Stimulated activated naive CD4-positive, alpha-beta T cell (primary cell): ENCODE measurements at regions not wholly inside any gene's neighbourhood (a gene's known extent, or its start where the extent isn't known, plus 50 kb on each side); places are given as distances from the start of the nearest gene placed in this dataset.
"Not testable (repeated sequence)": the region's sequence is repeated elsewhere in the genome, so short reads cannot be mapped to it uniquely, and the experiment has no call there.

ENCODE experiments used
- DNase-seq, 6 experiments: peaks; one replicate each; lab custom pipeline; 2025; lab: John Stamatoyannopoulos, UW

- no peak for DNase-seq
Measured at GRCh38 chr5:36390640-36391039, 88.9 kb upstream of the RANBP3L start.

- no peak for DNase-seq
Measured at GRCh38 chr5:36392186-36392585, 90.5 kb upstream of the RANBP3L start.

GRCh38 chr5:36392818-36393217, 91.1 kb upstream of the RANBP3L start:
- no peak for DNase-seq

- DNase-seq: no peak
Measured at GRCh38 chr5:36393656-36394428, 92.1 kb upstream of the RANBP3L start.

- no peak for DNase-seq
Measured at GRCh38 chr5:36395260-36395659, 93.6 kb upstream of the RANBP3L start.

DNA sequence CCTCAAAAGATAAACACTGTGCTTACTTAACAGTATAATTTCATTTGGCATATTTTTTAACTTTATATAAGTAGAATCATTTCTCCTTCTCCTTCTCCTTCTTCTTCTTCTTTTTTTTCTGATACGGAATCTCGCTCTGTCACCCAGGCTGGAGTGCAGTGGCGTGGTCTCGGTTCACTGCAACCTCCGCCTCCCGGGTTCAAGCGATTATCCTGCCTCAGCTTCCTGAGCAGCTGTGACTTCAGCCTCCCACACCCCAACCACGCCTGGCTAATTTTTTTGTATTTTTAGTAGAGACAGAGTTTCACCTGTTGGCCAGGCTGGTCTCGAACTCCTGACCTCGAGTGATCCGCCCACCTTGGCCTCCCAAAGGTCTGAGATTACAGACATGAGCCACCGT, 94.2 kb upstream of the RANBP3L start:
- not testable (repeated sequence) for DNase-seq

DNA sequence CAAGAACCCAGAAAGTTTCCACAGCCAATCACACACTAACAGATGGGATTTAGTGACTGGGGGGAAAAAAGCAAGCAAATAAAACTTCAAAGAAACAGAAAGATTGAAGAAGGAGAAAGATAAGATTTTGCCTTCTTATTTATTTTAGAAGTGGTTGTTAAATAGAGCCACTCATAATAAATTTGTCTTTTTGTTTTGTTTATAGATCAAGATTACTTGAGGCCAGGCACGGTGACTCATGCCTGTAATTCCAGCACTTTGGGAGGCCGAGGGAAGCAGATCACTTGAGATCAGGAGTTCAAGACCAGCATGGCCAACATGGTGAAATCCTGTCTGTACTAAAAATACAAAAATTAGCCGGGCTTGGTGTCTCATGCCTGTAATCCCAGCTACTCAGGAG, 94.9 kb upstream of the RANBP3L start:
- DNase-seq: no peak

- DNase-seq: no peak
Measured at GRCh38 chr5:36397901-36398536, 96.3 kb upstream of the RANBP3L start.

DNA sequence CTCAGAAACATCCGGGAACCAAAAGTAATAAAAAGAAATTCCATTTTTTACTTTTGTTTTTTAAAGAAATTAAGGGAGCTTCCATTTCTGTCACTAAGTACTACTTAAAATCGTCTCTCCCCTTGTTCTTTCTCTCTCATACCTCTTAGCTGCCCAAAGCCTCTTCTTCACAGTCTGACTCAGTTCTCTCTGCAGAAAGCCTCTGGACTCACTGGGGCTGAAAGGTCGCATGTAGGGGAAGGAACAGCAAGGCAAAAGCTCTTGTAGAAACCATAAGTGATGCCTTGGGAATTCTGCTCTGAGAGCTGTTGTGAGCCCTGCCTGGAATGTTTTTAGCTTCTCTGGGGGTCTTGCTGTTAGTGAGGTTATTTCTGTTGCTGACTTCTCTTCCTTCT, 100.8 kb upstream of the RANBP3L start:
- DNase-seq: no peak

DNA sequence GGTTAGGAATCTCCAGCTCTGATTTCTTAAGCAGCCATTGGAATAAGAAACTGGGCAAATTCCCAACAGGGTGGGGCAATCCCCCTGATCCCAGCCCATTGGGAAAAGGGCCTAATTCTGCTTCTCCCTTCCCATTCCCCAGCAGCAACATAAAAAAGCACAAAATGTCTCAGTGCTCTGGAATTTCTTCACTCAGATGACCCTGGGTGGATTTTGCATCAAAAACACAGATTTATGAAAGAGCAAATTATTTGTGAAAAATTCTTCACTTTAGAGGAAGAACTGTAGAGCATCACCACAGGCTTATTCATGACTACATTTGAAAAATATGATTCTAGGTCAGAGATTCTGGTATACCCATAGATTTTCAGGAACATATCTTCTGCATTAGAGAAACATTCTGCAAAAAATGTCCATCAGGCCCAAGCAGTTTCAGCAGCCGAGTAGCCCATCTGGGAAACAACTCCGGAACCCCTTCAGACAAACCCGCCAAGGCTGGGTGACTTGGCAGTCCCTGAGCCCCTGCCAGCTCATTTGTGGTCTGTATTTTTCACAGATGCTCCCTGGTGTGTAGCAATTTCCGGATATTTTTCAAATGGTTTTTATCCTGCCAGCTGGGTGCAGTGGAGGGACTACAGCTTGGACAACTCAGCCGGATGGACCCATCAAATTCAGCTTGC, 102.1 kb upstream of the RANBP3L start:
- no peak for DNase-seq

DNA sequence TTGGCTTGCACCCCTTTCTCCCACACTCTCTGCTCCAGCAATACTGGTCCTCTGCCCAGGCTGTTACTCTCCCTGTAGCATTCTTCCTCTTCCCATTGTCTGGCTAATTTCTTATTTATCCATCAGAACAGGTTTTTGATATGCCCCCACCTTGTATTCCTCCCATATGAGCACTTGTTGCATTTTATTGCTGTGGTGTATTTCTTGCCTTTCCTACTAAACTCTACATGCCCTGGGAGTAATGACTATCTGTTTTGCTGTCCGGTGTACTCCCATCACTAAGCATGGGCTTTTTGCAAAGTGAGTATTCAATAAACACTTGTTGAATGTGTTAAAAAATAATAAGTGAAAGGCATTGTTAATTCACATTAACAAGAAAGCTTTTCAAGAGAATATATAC, 104.3 kb upstream of the RANBP3L start:
- DNase-seq: no peak

DNA sequence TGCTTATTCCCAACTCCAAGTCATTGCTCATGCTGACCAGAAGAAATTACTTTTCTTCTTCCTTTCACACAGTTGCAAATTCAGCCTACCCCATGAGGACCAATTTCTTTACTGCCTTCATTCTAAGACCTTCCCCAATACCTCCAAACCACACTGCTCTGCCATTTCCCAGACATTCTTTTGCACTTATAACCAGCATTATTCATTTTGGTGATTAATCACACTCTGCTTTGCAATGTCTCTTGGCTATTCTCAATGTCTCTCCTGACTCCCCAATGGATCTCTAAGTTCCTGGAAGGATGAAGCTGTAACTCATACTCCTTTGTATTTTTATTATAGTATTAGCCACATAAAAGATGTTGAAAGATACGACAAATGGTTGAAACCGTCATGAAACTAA, 105.7 kb upstream of the RANBP3L start:
- no peak for DNase-seq

- not testable (repeated sequence) for DNase-seq
Measured at GRCh38 chr5:36409711-36410110, 108.0 kb upstream of the RANBP3L start.

DNA sequence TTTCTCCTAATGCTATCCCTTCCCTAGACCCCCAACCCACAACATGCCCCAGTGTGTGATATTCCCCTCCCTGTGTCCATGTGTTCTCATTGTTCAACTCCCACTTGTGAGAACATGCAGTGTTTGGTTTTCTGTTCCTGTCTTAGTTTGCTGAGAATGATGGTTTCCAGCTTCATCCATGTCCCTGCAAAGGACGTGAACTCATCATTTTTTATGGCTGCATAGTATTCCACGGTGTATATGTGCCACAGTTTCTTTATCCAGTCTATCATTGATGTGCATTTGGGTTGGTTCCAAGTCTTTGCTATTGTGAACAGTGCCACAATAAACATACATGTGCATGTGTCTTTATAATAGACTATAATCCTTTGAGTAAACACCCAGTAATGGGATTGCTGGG, 109.0 kb upstream of the RANBP3L start:
- DNase-seq: not testable (repeated sequence)

DNA sequence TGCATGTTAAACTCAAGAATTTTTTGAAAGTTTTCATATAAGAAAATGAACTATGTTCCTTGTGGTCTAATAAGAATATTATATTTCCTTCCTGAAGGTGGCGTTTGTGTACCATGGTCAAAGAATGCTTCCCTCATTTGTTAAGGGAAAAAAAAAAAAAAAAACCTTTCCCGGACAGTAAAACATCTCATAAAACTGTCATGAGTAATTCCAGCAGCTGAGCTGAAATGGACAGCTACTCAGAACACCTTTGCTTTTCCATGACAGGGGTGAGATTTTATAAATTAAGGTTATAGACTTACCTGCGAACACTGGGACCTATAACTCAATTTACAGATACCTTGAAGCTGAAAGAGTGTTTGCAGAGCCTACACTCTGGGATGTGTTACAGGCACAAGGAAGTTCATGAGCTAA, 113.2 kb upstream of the RANBP3L start:
- no peak for DNase-seq

GRCh38 chr5:36416605-36417004, 114.9 kb upstream of the RANBP3L start:
- DNase-seq: no peak

DNA sequence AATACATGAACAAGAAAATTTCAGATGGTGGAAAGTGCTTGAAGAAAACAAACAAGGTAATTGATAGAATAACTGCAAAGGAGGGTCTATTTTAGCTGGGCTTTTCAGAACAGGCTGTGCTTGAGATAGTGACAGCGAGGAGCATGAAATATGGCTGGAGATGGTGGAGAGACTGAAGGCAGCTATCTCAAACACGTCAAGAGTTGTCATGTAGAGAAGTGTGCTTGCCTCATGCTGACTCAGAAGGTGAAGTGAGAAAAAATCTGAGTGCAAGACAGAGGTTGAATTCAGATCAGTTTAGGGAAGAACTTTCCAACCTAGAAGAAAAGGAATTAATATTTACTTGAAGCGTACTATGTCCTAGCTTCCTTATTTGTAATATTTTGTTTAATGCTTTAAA, 115.5 kb upstream of the RANBP3L start:
- DNase-seq: no peak

DNA sequence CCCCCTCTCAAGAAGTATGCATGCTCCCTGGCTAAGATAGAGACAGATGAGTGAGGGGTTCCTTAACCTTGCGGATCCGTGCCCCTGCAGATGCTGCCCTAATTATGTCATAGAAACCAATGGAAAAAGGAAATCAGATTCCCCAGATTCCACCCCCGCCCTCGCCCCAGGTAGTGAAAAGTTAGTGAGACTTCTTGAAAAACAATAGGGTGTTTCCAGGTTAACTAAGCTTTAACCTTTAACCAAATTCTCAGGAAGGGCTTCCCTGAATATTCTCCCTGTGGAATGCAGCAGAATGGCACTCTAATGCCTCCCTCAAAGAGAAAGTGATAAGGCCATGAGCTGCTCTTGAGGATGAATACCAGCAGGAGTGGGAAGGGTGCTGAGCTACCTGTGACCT, 116.0 kb upstream of the RANBP3L start:
- no peak for DNase-seq

DNA sequence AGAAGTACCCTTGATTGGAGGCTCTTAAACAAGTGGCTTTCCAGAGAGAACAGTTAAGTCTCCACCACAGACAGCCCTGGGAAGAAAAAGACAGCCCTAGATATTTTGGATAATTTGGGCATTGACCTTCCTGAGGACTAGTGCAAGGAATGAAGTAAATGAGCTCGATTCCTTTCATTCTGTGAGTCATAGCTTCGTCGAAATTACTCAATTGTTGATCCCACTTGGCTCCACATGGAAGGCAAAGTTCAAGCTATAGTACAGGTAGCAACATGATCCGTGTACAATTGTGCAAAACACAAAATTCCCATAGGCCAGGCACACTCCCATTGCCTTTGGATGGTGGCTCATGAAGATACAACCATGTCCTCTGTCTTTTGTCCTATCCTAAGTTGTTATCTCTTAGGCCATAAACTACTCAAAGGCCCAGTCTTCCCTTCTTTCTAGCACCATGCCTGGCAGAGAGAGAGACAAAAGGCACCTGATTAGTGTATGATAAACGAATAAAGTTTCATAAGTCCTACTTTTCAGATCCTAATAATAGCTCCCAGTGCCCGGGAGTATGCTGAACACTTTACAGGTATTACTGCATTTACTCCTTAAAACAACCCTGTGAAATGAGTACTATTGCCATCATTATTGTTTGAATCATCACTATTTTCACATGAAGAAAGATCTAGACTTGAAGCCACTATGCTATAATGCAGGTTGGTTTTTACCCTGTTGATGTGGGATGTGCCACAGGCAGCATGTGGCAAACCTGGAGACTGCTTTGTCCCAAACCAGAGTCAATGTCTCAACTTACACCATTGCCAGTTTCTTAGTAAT, 116.7 kb upstream of the RANBP3L start:
- no peak for DNase-seq

GRCh38 chr5:36421256-36421655, 119.6 kb upstream of the RANBP3L start:
- no peak for DNase-seq

DNA sequence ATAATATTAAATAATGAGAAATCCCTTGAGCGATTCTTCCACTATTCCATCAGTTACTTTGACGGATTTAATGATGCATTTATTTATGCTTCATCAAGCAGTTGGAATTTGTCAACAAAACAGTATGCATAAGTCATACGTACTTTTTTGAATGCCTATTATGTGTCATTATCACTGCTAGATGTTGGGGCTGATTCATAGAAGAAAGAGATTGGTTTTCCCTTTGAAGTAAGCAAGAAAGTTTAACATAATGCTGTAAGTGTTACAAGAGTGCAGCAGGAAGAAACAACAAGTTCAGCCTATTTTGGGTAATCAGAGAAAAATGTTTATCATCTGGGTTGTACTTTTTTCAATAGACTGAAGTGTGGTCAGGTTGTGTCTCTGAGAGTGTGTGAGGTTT, 121.2 kb upstream of the RANBP3L start:
- no peak for DNase-seq

DNA sequence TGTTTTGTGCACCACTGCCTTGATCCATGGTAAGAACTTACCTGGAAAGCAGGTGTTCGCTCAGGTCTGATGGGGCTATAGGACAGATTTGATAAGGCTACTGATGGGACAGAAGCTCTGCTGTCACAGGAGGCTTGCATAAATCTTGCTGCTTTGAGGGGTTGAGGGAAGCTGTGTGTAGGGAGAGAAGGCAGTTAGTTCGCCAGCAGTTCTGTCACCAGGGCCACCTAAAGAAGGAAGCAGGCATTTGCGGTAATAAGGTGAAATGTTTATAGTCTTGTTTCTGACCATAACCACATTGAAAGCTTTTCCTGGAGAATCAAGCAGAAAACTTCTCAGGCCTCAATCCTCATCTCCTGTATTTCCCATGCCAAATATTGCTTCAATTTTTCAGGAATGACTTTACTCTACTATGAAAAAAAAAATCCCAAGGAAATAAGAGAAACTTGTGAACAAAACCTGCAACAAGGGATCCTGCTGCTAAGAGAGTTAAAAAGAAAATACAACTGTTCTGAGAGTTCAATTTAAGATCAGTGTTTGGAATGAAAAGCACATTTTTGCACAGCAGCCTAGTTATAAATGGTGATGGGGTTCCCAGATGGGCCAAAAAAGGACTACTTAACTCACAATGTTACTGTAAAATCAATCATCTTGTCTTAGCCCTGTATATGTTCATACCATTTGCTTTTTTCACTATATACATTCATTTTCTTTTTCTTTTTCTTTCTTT, 122.0 kb upstream of the RANBP3L start:
- DNase-seq: no peak
